ENCODE measurements at regions not wholly inside any gene's neighbourhood (a gene's known extent, or its start where the extent isn't known, plus 50 kb on each side); places are given as distances from the start of the nearest gene placed in this dataset.

GRCh38 chr11:24293964-24294363 is 202.9 kb upstream of the LUZP2 start:
- no peaks in the 10 kb centered on the region for H3K9me3 ChIP-seq
- 92 to 96% (median 94%) methylated on average over 3 of the region's 3 CpGs for WGBS, 5 donors
- H3K4me1 ChIP-seq = no peaks in the 10 kb centered on the region
- DNase-seq = no peak
- no peaks in the 10 kb centered on the region for H3K27me3 ChIP-seq
- H3K36me3 ChIP-seq = no peaks in the 10 kb centered on the region
- no peak overlapping the region for H3K4me3 ChIP-seq
- TF ChIP-seq POLR2A (IDR thresholded peaks at IDR 0.05) (no peak), EP300 (IDR thresholded peaks at IDR 0.05) (no peak), POLR2AphosphoS5 (IDR thresholded peaks at IDR 0.05) (no peak), CTCF (IDR thresholded peaks at IDR 0.05) (no peak)
- H3K27ac ChIP-seq = no peak overlapping the region
- intact Hi-C loops (cut with DNase I; ENCODE audit: low total_unique reads) = no loop called here

- H3K4me1 ChIP-seq = no peaks in the 10 kb centered on the region
- H3K27me3 ChIP-seq = no peaks in the 10 kb centered on the region
- no peak for TF ChIP-seq CTCF (IDR thresholded peaks at IDR 0.05)
- H3K9me3 ChIP-seq = no peaks in the 10 kb centered on the region
- H3K4me3 ChIP-seq = no peak overlapping the region
- DNase-seq = no peak
- WGBS, 5 donors = 36 to 57% (median 39%) methylated on average over 2 of the region's 2 CpGs
- no peak overlapping the region for H3K27ac ChIP-seq
- H3K36me3 ChIP-seq = no peaks in the 10 kb centered on the region
- intact Hi-C loops (cut with DNase I; ENCODE audit: low total_unique reads) = no loop called here
These were observed 201.5 kb upstream of the LUZP2 start for GRCh38 chr11:24295360-24295759.

- no peaks in the 10 kb centered on the region for H3K27me3 ChIP-seq
- no peak overlapping the region for H3K4me3 ChIP-seq
- H3K36me3 ChIP-seq = no peaks in the 10 kb centered on the region
- TF ChIP-seq POLR2A (IDR thresholded peaks at IDR 0.05) (no peak), POLR2AphosphoS5 (IDR thresholded peaks at IDR 0.05) (no peak), EP300 (IDR thresholded peaks at IDR 0.05) (no peak), CTCF (IDR thresholded peaks at IDR 0.05) (no peak)
- H3K4me1 ChIP-seq = no peaks in the 10 kb centered on the region
- intact Hi-C loops (cut with DNase I; ENCODE audit: low total_unique reads) = no loop called here
- DNase-seq = no peak
- no peaks in the 10 kb centered on the region for H3K9me3 ChIP-seq
- H3K27ac ChIP-seq = no peak overlapping the region
- WGBS, 5 donors = 89 to 96% (median 96%) methylated on average over 2 of the region's 2 CpGs
These were observed 199.4 kb upstream of the LUZP2 start for GRCh38 chr11:24297461-24297860.

GRCh38 chr11:24298146-24298545 is 198.7 kb upstream of the LUZP2 start:
- Histone ChIP-seq H3K4me3 (no peak overlapping the region), H3K27ac (no peak overlapping the region), H3K36me3 (no peaks in the 10 kb centered on the region), H3K27me3 (no peaks in the 10 kb centered on the region), H3K9me3 (no peaks in the 10 kb centered on the region), H3K4me1 (no peaks in the 10 kb centered on the region)
- TF ChIP-seq EP300 (IDR thresholded peaks at IDR 0.05) = no peak
- TF ChIP-seq POLR2AphosphoS5 (IDR thresholded peaks at IDR 0.05) = no peak
- TF ChIP-seq CTCF (IDR thresholded peaks at IDR 0.05) = no peak
- WGBS, 5 donors = 64 to 90% (median 70%) methylated on average over 2 of the region's 2 CpGs
- DNase-seq = no peak
- intact Hi-C loops (cut with DNase I; ENCODE audit: low total_unique reads) = no loop called here

- TF ChIP-seq CTCF (IDR thresholded peaks at IDR 0.05) (no peak), POLR2AphosphoS5 (IDR thresholded peaks at IDR 0.05) (no peak), POLR2A (IDR thresholded peaks at IDR 0.05) (no peak), EP300 (IDR thresholded peaks at IDR 0.05) (no peak)
- 74 to 92% (median 90%) methylated on average over 2 of the region's 2 CpGs for WGBS, 5 donors
- Histone ChIP-seq H3K9me3 (peaks cover 0 to 8% (median 6%) of the 10 kb centered on the region in 4 donors), H3K36me3 (no peaks in the 10 kb centered on the region), H3K4me3 (no peak overlapping the region), H3K27me3 (no peaks in the 10 kb centered on the region), H3K27ac (no peak overlapping the region), H3K4me1 (no peaks in the 10 kb centered on the region)
- intact Hi-C loops (cut with DNase I; ENCODE audit: low total_unique reads) = no loop called here
- DNase-seq = no peak
These were observed 184.9 kb upstream of the LUZP2 start for GRCh38 chr11:24311974-24312373.

All from stomach (tissue), 8 donors.